HepG2 (cell line): ENCODE measurements at regions not wholly inside any gene's neighbourhood (a gene's known extent, or its start where the extent isn't known, plus 50 kb on each side); places are given as distances from the start of the nearest gene placed in this dataset.

Experiments
- ATAC-seq: fragments of 200-7000 bp; cut with Tn5 transposase; 3 replicates; pipeline ENCODE4 v1.9.1; 2020; ENCODE audit warnings: mild to moderate bottlenecking, moderate library complexity
- BruUV-seq: library from RNA; stranded (reverse); fragments of 400-500 nt; replicated peaks from 2 replicates; lab custom pipeline; 2021; lab: Mats Ljungman, UMichigan
- CTCF ChIA-PET: fragments of 300-600 bp; formaldehyde crosslinking; extraction: SDS; loops from one replicate; lab custom pipeline; 2021; ENCODE audit warnings: low total read pairs, inconsistent platforms, low intra/inter-chr PET ratio; lab: Yijun Ruan, JAX
- POLR2A ChIA-PET: fragments of 350-600 bp; sonication (Branson Sonifier 250); formaldehyde crosslinking; loops from one replicate; lab custom pipeline; 2020; ENCODE audit warnings: antibody characterized with exemption, inconsistent platforms; lab: Yijun Ruan, JAX
- DNase-seq: peaks from one replicate; pipeline ENCODE4 v3.0.0-alpha.2; 2015; ENCODE audit warnings: low spot score
- FAIRE-seq: peaks from 3 replicates; lab custom pipeline; 2011; peaks lifted over from hg19 to GRCh38; lab: Jason Lieb, UNC
- H2AFZ ChIP-seq: one replicate; pipeline ENCODE4 v1.6.1; 2011; ENCODE audit warnings: low read length, inconsistent platforms
- H3K27ac ChIP-seq: fragments of 300-600 bp; 3 replicates; pipeline ENCODE4 v1.8.0; 2011; ENCODE audit warnings: mixed run types, mild to moderate bottlenecking, mixed read lengths, low read length, inconsistent platforms; ENCODE audit not compliant: insufficient read depth; ENCODE audit errors: extremely low read length
- H3K27me3 ChIP-seq, 2 experiments: fragments of 200-600 bp in 1 of 2; 2 replicates in 1 of 2; 3 replicates in 1 of 2; pipeline versions ENCODE4 v1.6.0 to v1.8.0; 2011; ENCODE audit warnings: low read length in 2 of 2, mild to moderate bottlenecking in 2 of 2, moderate library complexity in 2 of 2, inconsistent platforms in 1 of 2; ENCODE audit not compliant: insufficient read depth in 2 of 2, control insufficient read depth in 1 of 2
- H3K36me3 ChIP-seq, 2 experiments: fragments of 200-600 bp in 1 of 2; replicated peaks in 1 of 2; 2 replicates in 1 of 2; 3 replicates in 1 of 2; pipeline versions ENCODE4 v1.5.1 to v1.8.0; 2011; ENCODE audit warnings: low read length in 2 of 2, inconsistent platforms in 1 of 2; ENCODE audit not compliant: insufficient read depth in 2 of 2, control insufficient read depth in 1 of 2
- H3K4me1 ChIP-seq: 2 replicates; pipeline ENCODE4 v1.5.1; 2012; ENCODE audit warnings: low read length, inconsistent platforms; ENCODE audit not compliant: insufficient read depth
- H3K4me2 ChIP-seq: 2 replicates; pipeline ENCODE4 v1.6.0; 2011; ENCODE audit warnings: low read depth, low read length, inconsistent platforms
- H3K4me3 ChIP-seq, 3 experiments: fragments of 200-600 bp in 1 of 3; sonication (generic), shearing (Covaris generic) in 1 of 3; replicated peaks in 1 of 3; 2 replicates each; pipeline ENCODE4 v1.5.1; 2011 to 2016; ENCODE audit warnings: low read length in 3 of 3, inconsistent platforms in 2 of 3, low read depth in 2 of 3, mild to moderate bottlenecking in 2 of 3, control low read depth in 1 of 3, mixed read lengths in 1 of 3; ENCODE audit not compliant: insufficient read depth in 1 of 3
- H3K79me2 ChIP-seq: one replicate; pipeline ENCODE4 v1.6.1; 2011; ENCODE audit warnings: low read length, inconsistent platforms; ENCODE audit not compliant: insufficient read depth
- H3K9ac ChIP-seq: 2 replicates; pipeline ENCODE4 v1.6.0; 2011; ENCODE audit warnings: mild to moderate bottlenecking, low read depth, low read length, inconsistent platforms; ENCODE audit not compliant: insufficient read depth
- H3K9me3 ChIP-seq: 2 replicates; pipeline ENCODE4 v1.5.1; 2012; ENCODE audit warnings: mild to moderate bottlenecking, low read length
- H4K20me1 ChIP-seq: 2 replicates; pipeline ENCODE4 v1.6.0; 2011; ENCODE audit warnings: inconsistent platforms, mild to moderate bottlenecking, low read length, moderate library complexity; ENCODE audit not compliant: insufficient read depth
- ATF7-NPFF ChIP-seq: sonication (generic); formaldehyde crosslinking; IDR thresholded peaks from 2 replicates; pipeline ENCODE4 v1.8.1; 2023; ENCODE audit warnings: mild to moderate bottlenecking, low read depth, missing genetic modification reagents, moderate library complexity
- DNMT3B ChIP-seq: conservative IDR thresholded peaks from 2 replicates; pipeline ENCODE4 v1.6.1; 2016; ENCODE audit warnings: missing biosample characterization, control low read depth
- ELF1 ChIP-seq: sonication (generic); formaldehyde crosslinking; IDR thresholded peaks from 2 replicates; pipeline ENCODE4 v1.4.0; 2020; ENCODE audit warnings: missing genetic modification reagents
- FOXM1 ChIP-seq: sonication (generic); formaldehyde crosslinking; IDR thresholded peaks from 2 replicates; pipeline ENCODE4 v1.5.0; 2020; ENCODE audit warnings: missing genetic modification reagents
- FOXO1 ChIP-seq: sonication (generic); formaldehyde crosslinking; IDR thresholded peaks from 2 replicates; pipeline ENCODE4 v1.4.0; 2020; ENCODE audit warnings: missing genetic modification reagents
- GMEB2 ChIP-seq: IDR thresholded peaks from 2 replicates; pipeline ENCODE4 v1.6.1; 2016; ENCODE audit warnings: missing biosample characterization, missing genetic modification reagents, low read depth
- IRF9 ChIP-seq: sonication (generic); formaldehyde crosslinking; IDR thresholded peaks from 2 replicates; pipeline ENCODE4 v1.8.0; 2022; ENCODE audit warnings: missing genetic modification reagents, mild to moderate bottlenecking, borderline replicate concordance
- SOX13 ChIP-seq, 3 experiments: fragments of 450-650 bp in 1 of 3; sonication (generic) in 1 of 3; formaldehyde crosslinking in 1 of 3; IDR thresholded peaks in 2 of 3; conservative IDR thresholded peaks in 1 of 3; 2 replicates each; pipeline versions ENCODE4 v1.5.0 to v1.6.1; 2016 to 2020; ENCODE audit warnings: antibody characterized with exemption in 1 of 3, mild to moderate bottlenecking in 1 of 3, missing compliant biosample characterization in 1 of 3, missing genetic modification reagents in 1 of 3, moderate library complexity in 1 of 3
- SP2 ChIP-seq: sonication (generic); formaldehyde crosslinking; IDR thresholded peaks from 2 replicates; pipeline ENCODE4 v1.5.1; 2020; ENCODE audit warnings: mild to moderate bottlenecking, missing genetic modification reagents
- ZMYM2 ChIP-seq: sonication (generic); formaldehyde crosslinking; IDR thresholded peaks from 2 replicates; pipeline ENCODE4 v1.8.0; 2022; ENCODE audit warnings: mild to moderate bottlenecking, missing genetic modification reagents
- ZNF10 ChIP-seq: sonication (generic); formaldehyde crosslinking; IDR thresholded peaks from 2 replicates; pipeline ENCODE4 v1.4.0; 2020; ENCODE audit warnings: mild to moderate bottlenecking, low read depth, missing genetic modification reagents, borderline replicate concordance
- ZNF12 ChIP-seq: sonication (generic); formaldehyde crosslinking; IDR thresholded peaks from 2 replicates; pipeline ENCODE4 v1.5.0; 2020; ENCODE audit warnings: missing genetic modification reagents
- ZNF260 ChIP-seq: sonication (generic); formaldehyde crosslinking; IDR thresholded peaks from 2 replicates; pipeline ENCODE4 v1.4.0; 2020; ENCODE audit warnings: missing genetic modification reagents, low read depth, mild to moderate bottlenecking, borderline replicate concordance
- ZNF543 ChIP-seq: sonication (generic); formaldehyde crosslinking; IDR thresholded peaks from 2 replicates; pipeline ENCODE4 v1.4.0; 2020; ENCODE audit warnings: mild to moderate bottlenecking, missing genetic modification reagents
- ZNF547 ChIP-seq: sonication (generic); formaldehyde crosslinking; IDR thresholded peaks from 2 replicates; pipeline ENCODE4 v1.5.1; 2020; ENCODE audit warnings: mild to moderate bottlenecking, missing genetic modification reagents
- ZNF616 ChIP-seq: sonication (generic); formaldehyde crosslinking; IDR thresholded peaks from 2 replicates; pipeline ENCODE4 v1.5.0; 2020; ENCODE audit warnings: low read depth, mild to moderate bottlenecking, missing genetic modification reagents
- ZNF619 ChIP-seq: sonication (generic); formaldehyde crosslinking; IDR thresholded peaks from 2 replicates; pipeline ENCODE4 v1.4.0; 2020; ENCODE audit warnings: mild to moderate bottlenecking, missing genetic modification reagents
- ZNF7 ChIP-seq: IDR thresholded peaks from 2 replicates; pipeline ENCODE4 v1.6.1; 2016; ENCODE audit warnings: missing biosample characterization, missing genetic modification reagents
- ZNF800 ChIP-seq: sonication (generic); formaldehyde crosslinking; IDR thresholded peaks from 2 replicates; pipeline ENCODE4 v1.4.0; 2020; ENCODE audit warnings: missing genetic modification reagents
- whole genome bisulfite sequencing: methylation state at CpG from one replicate; pipeline ENCODE4 v1.1.6; 2017; ENCODE audit warnings: low lambda C conversion rate; 5-methylcytosine and 5-hydroxymethylcytosine counted together
- in situ Hi-C: cut with HindIII; loops from 2 replicates; pipeline ENCODE4 v1.10.0; 2017; ENCODE audit warnings: low pct_unique_long_range_greater_than_20kb; ENCODE audit not compliant: extremely low pct_ligation_motif_present
- intact Hi-C: fragments of 100-400 bp; cut with micrococcal nuclease; formaldehyde crosslinking; loops from one replicate; pipeline ENCODE4 v1.10.0; 2022; ENCODE audit not compliant: unreplicated experiment

GRCh38 chr1:84073266-84073665 lies 70.8 kb upstream of the PRKACB start:
- BruUV-seq: no TSS peak
- CTCF ChIA-PET: no interaction called here
- 86% methylated on average over 3 of the region's 3 CpGs for whole genome bisulfite sequencing
- ATAC-seq: no peak
- H3K9me3 ChIP-seq: peaks cover 14% of the 10 kb centered on the region
- in situ Hi-C loops (no loop called here), intact Hi-C loops (loop anchor here (10.0 kb wide), 1 partner anchor 402 kb away; the partner anchor contains the start of gene RPF1)
- peaks cover 9% of the 10 kb centered on the region for H3K79me2 ChIP-seq
- FAIRE-seq: no peak
- H3K27me3 ChIP-seq: no peaks in the 10 kb centered on the region
- no peak overlapping the region for H3K4me2 ChIP-seq
- no peaks in the 10 kb centered on the region for H3K36me3 ChIP-seq
- no peaks in the 10 kb centered on the region for H4K20me1 ChIP-seq
- DNase-seq: no peak
- TF ChIP-seq ZNF619 (CRISPR knock-in tag): no peak
- TF ChIP-seq ZMYM2 (CRISPR knock-in tag): no peak
- TF ChIP-seq ATF7-NPFF: no peak
- no peak for TF ChIP-seq ZNF260 (CRISPR knock-in tag)
- TF ChIP-seq ELF1: no peak
- no peak for TF ChIP-seq ZNF7 (CRISPR knock-in tag)
- no peak for TF ChIP-seq ZNF10
- no peak for TF ChIP-seq ZNF547 (CRISPR knock-in tag)
- no peak for TF ChIP-seq SP2 (CRISPR knock-in tag)
- TF ChIP-seq GMEB2 (CRISPR knock-in tag): no peak
- TF ChIP-seq ZNF800 (CRISPR knock-in tag): no peak
- no peak for TF ChIP-seq ZNF543 (CRISPR knock-in tag)
- TF ChIP-seq DNMT3B (CRISPR knock-in tag): no peak
- TF ChIP-seq SOX13 (IDR thresholded peaks at IDR 0.05): no peak
- TF ChIP-seq SOX13 (CRISPR knock-in tag; conservative IDR thresholded peaks at IDR 0.05 in 1 of 2, IDR thresholded peaks at IDR 0.05 in 1 of 2): no peak
- TF ChIP-seq ZNF12 (CRISPR knock-in tag): no peak
- TF ChIP-seq IRF9 (CRISPR knock-in tag): no peak
- no peak for TF ChIP-seq ZNF616 (CRISPR knock-in tag)
- TF ChIP-seq FOXM1: no peak
- TF ChIP-seq FOXO1 (CRISPR knock-in tag): no peak
- TF ChIP-seq, all 625 proteins: peak for 0
- POLR2A ChIA-PET: no interaction called here
- no peak overlapping the region for H3K9ac ChIP-seq
- no peak overlapping the region for H3K27ac ChIP-seq
- peaks cover 21% of the 10 kb centered on the region for H3K4me1 ChIP-seq
- H2AFZ ChIP-seq: no peak overlapping the region
- no peak overlapping the region for H3K4me3 ChIP-seq
